Stimulated activated CD4-positive, alpha-beta T cell treated with anti-CD3 and anti-CD28 coated beads, TNF-alpha, amount 100 ng/mL, for 4 hours (primary cell): ENCODE measurements at regions not wholly inside any gene's neighbourhood (a gene's known extent, or its start where the extent isn't known, plus 50 kb on each side); places are given as distances from the start of the nearest gene placed in this dataset.
"Not testable (repeated sequence)": the region's sequence is repeated elsewhere in the genome, so short reads cannot be mapped to it uniquely, and the experiment has no call there.

Source experiments
- DNase-seq, 3 experiments: peaks; one replicate each; pipeline ENCODE4 v3.0.0-alpha.2; 2020; ENCODE audit warnings: low read depth in 3 of 3

DNA sequence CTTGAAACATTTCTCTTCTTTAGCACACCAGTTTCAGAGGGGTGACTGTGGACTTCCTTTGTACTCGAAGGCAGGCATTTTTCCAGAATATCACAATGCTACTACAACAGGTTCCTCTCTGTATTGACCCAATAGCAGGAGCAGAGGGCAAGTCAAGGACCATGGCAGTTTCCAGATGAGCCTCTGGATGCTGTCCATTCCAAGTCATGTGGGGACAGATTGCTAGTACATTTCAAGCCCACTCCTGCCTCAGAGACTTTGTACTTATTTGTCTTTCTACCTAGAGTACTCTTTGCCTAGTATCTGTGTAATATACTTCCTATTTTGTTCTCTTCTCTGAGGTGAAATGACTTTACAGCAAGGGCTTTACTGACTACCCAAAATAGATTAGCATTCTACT, 373.9 kb downstream of the PIK3C3 start:
- no peak for DNase-seq

DNA sequence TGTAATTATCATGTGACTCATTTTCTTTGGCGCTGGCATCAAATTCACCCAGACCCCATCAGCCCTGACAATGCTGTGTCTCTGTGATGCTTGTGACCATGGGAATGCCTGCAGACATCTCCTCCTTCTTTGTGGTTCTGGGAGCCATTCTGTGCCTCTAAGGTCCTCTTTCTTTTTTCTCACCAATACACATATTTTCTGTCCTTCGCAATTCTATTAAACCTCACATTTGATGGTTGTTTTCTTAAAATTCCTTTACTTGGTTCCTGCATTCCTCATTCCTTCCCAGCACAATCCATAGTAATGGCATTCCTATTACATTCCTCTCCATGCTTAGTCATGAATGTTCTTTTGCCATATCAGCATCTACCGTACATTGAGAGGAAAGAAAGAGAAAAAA, 375.3 kb downstream of the PIK3C3 start:
- no peak for DNase-seq

DNA sequence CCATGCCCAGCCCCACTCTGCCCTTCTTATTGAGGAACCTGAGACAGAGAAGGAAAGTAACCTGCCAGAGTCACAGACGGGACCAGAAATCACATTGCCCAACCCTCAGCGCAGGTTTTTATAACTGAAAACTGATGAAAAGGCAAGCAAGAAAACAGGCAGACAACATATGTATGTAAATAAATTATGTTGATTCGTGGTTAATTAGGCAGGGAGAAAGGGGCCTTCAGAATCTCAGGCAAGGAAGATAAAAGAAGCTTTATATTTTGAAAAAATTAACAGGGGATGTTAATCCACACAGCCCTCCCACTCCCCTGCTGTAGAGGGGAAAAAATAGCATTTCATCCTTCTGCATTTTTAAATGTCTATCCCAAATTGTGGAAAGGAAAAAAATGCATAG, 378.5 kb downstream of the PIK3C3 start:
- DNase-seq: no peak

DNA sequence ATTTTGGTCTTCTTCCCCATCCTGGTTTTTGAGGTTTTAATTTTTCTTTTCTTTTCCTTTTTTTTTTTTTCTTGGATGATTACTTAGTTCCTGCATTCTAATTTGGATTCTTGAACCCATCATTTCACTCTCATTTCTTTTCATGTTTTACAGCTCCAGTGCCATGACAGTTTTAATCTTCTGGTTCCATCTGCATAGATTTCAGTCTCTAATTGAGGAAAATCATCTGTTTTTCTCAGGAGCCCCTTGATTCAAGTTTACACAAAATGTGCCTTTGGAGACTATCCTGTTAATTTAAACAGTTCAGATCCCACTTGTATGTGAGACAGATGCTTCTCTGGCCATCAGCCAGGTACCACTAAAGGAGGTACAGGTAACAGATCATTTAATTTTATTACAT, 379.9 kb downstream of the PIK3C3 start:
- no peak for DNase-seq

DNA sequence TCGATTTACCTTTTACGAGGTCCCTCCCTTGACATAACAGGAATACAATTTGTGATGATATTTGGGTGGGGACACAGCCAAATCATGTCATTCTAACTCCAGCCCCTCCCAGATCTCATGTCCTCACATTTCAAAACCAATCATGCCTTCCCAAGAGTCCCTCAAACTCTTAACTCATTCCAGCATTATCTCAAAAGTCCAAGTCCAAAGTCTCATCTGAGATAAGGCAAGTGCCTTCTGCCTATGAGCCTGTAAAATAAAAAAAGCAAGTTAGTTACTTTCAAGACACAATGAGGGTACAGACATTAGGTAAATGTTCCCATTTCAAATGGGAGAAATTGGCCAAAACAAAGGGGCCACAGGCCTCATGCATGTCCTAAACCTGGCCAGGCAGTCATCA, 381.1 kb downstream of the PIK3C3 start:
- no peak for DNase-seq

DNA sequence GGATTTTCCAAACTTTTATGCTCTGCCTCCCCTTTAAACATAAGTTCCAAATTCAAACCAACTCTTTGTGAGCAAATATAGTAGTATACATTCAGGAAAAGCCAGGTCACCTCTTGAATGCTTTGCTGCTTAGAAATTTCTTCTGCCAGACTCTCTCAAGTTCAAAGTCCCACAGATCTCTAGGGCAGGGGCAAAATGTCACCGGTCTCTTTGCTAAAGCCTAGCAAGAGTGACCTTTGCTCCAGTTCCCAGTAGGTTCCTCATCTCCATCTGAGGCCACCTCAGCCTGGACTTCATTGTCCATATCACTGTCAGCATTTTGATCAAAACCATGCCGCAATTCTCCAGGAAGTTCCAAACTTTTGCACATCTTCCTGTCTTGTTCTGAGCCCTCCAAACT, 382.3 kb downstream of the PIK3C3 start:
- DNase-seq: not testable (repeated sequence)

DNA sequence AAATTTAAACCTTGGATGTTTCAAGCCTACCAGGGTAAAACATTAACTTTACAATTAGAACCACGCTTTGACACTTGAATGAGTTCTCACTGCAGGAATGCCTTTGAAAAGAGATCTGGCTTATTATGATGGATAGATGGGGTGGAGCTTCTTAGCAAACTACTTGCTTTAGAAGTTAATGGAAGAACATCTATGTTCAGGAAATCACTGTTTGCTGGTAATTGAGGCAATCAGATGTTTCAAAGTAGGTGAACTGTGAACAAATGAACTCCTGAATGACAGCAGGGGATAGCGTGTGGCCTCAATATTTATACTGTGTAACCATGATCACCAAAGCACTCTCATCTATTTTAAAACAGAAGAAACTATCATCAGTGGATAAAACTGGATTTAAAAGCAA, 383.6 kb downstream of the PIK3C3 start:
- DNase-seq: no peak

DNA sequence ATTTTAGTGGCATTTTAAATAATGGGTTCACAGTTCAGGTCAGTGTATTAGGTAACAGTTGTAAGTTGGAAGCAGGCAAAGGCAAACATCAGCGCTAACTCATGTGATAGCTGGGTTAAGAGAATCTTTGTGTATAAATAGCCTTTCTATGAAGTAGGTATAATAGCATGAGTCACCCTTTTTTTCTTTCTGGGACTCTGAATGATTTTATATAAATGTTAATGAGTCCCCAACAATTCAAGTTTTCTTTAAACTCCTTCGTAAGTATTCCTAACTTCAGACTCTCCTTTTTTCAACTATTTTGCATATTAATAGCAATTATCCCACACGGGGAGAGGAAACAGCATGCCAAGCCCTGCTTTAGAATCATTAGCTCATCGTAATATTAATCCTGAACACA, 384.3 kb downstream of the PIK3C3 start:
- DNase-seq: no peak

DNA sequence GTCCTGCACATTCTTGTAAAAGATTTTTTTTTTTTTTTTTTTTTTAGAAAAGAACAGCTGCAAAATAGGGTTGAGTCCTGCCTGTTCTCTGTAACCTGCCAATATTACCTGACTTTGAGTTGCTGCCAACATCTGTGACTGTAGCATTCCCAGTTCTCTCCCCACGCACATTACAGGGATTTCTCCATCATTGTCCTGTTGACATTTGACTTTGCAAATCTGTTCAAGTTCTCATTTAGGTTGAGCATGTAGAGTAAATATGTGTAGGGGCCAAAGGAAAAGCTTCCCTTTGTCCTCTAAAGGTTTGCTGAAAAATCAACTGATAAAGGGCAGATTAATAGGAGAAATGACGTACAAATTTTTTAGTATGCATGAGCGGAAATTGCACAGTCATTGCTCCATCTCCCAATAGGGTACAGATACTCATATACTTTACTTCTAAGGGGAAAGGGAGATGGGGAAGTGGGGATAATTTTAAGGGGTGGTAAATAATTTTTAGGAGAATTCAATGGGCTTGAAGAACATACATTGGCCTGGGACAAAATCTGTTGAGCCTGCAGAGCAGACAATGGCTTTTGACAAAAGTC, 385.5 kb downstream of the PIK3C3 start:
- no peak for DNase-seq

DNA sequence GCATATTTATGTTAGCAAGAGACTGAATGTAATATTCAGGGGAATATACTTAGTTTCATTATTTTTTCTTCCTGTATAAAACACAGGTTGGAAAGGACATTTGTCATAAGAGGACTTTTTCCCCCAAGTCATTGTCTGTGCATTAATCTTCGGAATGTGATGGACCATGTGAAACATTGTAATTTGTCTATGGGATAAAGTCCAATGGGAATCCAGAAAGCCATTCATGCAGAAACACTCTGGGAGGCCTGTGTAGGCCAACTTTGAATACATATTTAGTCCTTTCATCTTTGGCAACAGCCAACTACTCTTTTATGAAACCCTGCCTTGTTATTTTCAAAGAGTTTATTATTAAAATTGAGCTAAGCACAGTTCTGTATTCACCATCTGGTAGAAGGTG, 386.4 kb downstream of the PIK3C3 start:
- no peak for DNase-seq

DNA sequence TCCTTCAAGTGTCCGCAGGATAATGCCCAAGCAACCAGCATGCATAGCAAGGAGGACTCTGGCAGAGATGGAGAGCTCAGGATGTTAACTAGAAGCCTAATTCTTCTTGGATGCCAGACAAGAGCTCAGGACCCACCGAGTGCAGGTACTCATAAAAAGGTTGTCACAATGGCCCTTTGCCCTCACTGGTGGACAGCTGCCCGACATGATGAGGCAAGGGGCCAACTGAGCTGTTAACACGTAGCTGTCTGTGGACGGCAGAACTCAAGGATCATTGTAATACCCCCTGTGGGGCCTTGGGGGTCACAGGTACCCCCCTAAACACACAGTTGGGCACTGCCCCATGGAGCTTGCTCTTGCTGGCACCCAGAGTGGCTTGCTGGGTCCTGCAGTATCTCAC, 393.7 kb downstream of the PIK3C3 start:
- no peak for DNase-seq

DNA sequence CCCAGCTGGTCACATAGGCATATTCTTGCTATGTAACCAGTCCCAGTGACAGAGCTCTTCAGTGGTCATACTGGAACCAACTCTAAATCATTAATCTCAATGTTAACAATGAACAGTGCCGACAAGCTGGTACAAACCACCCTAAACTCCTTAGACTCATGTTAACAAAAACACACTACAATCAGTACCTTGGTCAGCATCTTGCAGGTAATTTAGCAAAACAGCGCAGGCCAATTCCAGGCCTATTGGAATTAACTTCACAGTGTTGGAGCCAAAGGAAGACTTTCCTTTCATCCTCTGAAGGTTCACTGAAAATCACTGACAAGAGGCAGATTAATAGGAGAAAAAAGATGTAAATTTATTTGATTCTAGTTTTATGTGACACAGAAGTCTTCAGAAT, 396.4 kb downstream of the PIK3C3 start:
- no peak for DNase-seq

DNA sequence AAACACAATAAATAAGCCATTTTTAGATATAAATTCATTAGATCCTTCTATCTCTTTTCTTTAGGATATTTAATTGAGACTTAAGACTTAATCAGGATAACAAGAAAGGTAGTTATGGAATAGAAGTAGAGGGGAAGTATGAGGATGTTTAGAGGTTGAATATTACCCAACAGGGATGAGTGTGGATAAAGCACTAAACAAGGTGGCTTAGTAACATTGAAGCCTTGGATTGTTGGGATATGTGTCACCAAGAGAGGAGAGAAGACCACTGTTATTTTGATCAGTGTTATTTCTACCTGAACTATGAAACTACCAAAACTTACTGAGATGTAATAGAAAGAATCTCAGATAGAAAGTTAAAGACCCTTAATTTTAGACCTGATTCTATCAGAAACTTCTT, 405.7 kb downstream of the PIK3C3 start:
- no peak for DNase-seq

DNA sequence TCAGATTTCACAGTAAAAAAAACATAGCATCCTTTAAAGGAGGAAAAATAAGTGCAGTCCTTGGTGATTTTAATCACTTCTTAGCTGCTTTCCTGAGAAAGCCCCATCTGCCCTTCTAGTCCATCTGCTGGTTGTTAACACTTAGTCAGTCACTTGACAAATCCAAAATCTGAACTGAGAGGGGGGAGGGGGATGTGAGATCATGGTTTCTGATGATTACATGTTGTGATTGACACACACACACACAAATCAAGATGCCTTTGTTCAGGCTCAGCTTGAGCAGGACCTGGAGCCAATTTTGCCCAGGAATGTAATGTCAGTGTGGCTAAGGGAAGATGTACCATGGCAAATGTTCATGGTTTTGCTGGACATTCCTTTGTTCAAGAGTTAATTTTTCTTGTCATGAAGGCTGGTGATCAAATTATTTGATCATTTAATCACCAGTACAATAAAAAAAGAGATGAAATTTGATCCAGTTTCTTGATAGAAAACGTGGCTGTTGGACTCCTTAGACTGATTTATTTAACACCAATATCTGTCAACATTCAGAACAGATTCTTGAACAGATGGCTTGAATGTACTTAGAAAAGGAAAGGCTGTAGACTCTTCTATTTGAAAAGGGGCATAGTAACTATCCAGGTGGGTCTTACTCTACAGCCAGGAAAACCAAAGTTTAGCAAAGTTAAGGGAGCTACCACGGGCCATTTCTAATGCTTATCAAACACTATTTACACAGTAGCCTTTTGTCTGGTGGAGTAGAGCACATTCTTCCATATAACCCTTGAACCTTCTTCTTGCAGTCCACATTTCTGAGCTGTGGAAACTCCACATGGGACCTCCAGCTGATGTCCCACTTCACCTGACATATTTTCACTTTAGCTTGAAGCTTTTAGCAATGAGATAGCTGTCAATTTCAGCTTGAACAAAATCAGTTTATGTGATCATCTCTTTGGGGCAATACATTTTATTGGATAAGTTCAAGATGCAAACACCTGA, 408.7 kb downstream of the PIK3C3 start:
- no peak for DNase-seq

DNA sequence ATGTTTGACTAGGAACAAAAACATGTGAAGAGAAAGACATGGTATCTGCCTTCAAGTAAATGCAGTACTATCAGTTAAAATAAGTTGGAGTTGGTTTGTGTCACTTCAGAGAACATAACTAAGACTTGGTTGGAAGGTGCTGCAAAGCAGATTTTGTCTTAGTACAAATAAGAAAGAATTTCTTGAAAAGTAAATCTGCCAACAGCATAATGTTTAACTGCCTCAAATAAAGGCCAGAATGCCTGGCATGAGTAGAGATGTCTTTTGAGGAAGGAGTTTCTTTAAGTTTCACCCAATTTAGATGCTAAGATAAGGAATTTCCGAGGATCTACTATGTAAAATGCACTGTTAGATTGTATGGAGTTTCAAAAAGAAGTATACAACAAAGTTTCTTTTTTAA, 409.7 kb downstream of the PIK3C3 start:
- DNase-seq: no peak

DNA sequence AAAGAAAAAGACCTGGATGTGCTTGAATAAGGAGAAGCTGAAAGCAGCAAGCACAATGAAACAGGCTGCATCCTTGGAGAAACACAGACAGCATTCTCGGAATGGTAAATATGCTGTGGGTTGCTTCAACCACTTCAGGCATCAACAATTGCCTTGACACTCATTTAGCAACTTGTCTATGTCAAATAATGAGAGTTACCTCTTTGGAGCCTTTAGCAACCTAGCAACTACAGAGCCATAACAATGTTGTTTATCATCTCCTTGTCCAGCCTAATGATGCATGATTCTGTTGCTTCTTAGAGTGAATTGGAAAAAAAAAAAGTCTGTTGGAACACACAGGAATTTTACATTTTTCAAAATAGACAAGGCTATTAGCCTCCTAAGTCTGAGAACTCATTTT, 410.6 kb downstream of the PIK3C3 start:
- DNase-seq: no peak

DNA sequence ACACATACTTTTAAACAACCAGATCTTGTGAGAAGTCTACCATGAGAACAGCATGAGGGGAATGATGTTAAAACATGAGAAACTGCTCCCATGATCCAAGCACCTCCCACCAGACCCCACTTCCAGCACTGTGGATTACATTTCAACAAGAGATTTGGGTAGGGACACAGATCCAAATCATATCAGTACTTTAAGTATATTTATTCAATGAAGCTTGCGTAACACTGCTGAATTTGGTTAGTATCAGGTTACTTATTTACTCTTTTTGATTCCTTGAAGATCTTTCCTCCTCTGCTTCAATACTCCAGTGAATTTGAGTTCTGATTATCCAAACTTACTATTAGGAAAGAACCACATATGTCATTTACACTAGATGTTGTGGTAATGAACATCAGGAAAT, 418.6 kb downstream of the PIK3C3 start:
- DNase-seq: no peak

DNA sequence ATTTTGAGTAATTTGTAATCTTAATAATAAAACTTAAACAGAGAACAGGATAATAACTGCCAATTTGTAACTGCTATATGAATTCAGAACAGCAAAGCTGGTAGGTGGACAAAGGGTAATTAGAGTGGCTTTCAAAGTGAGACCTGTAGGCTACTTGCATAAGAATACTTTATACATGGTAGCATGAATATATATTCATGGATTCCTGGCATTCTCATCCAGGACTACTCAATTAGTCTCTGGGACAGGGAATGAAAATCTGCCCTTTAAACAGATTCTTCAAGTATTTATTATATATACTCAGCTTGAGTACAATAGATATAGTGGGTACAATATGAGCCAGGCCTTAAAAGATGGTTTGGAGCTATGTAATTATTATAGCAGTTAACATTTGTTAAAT, 419.9 kb downstream of the PIK3C3 start:
- DNase-seq: no peak

DNA sequence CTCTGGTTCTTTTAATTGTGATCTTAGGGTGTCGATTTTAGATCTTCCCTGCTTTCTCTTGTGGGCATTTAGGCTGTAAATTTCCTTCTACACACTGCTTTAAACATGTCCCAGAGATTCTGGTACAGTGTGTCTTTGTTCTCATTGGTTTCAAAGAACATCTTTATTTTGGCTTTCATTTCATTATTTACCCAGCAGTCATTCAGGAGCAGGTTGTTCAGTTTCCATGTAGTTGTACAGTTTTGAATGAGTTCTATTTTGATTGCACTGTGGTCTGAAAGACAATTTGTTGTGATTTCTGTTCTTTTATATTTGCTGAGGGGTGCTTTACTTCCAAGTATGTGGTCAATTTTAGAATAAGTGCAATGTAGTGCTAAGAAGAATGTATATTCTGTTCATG, 423.8 kb downstream of the PIK3C3 start:
- DNase-seq: not testable (repeated sequence)

DNA sequence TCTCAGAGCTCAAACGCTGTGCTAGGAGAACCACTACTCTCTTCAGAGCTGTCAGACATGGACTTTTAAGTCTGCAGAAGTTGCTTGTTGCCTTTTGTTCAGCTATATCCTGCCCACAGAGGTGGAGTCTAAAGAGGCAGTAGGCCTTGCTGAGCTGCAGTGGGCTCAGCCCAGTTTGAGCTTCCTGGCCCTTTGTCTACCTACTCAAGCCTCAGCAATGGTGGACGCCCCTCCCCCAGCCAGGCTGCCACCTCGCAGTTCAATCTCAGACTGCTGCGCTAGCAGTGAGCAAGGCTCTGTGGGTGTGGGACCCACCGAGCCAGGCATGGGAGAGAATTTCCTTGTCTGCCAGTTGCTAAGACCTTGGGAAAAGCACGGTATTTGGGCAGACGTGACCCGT, 426.2 kb downstream of the PIK3C3 start:
- not testable (repeated sequence) for DNase-seq

DNA sequence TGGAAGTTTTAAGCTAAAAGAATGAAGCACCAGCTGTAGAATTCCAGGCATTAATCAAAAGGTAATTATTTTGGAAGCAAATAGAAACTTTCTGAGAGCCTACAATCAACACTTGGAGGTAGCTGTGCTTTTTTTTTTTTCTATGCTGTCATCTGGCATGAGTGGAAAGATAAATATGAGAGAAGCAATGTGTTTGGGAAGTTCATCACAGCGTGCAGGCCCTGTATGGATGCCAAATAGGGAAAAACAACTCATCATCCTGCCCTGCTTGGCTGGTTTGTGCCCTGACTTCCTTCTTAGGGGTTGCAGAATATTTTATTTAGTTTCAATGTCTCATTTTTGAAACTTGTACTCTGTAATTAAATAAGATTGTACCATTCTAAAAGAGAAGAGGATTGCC, 437.4 kb downstream of the PIK3C3 start:
- no peak for DNase-seq

DNA sequence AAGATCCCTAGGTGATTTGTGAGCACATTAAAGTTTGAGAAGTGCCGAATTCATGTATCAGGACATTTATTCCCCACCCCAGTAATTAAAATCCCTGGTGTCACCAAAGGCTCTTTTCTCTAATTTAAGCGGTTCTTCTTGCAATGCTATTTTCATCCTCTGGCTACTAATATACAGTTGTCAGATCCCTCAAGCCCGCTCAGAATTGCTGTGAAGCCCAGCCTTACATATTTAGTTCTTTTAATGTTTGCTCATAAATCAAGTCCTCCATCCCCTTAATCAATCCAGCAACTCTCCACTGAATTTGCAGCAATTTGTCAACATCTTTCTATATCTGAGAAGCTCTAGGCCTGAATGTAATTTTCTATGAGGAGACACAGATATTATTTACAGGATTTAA, 437.9 kb downstream of the PIK3C3 start:
- DNase-seq: no peak

DNA sequence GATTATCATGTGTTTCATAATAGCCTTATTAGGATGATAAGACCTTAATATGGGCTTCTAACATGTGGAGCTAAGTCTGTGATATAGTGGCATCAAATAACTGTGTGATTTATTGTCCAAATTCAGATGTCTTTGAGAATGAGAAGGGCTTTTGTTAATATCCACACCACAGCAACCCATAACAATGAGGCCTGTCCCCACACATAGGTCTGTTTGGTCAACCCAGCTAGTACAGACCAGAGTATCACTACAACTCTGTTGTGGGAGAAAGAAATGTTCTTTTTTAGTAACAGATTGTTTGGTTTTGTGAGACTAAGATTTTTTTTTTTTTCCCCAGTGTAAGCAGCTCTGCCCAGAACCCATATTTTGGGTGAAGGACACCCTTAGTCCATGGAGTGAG, 439.2 kb downstream of the PIK3C3 start:
- no peak for DNase-seq
